Right lobe of liver (tissue), 4 donors: ENCODE measurements at regions not wholly inside any gene's neighbourhood (a gene's known extent, or its start where the extent isn't known, plus 50 kb on each side); places are given as distances from the start of the nearest gene placed in this dataset.

Experiments
- POLR2A ChIP-seq: fragments of 450-650 bp; IDR thresholded peaks from one replicate; pipeline ENCODE4 v1.6.1; 2017; ENCODE audit warnings: antibody characterized with exemption, mild to moderate bottlenecking
- TF ChIP-seq, protein P1 (sequence below), 4 donors: fragments of 200-600 bp in 3 of 4; fragments of 450-650 bp in 1 of 4; IDR thresholded peaks; one replicate each; pipeline versions ENCODE4 v1.5.1 to v1.8.0; 2016 to 2022; ENCODE audit warnings: antibody characterized with exemption in 4 of 4, mild to moderate bottlenecking in 2 of 4
- donor health status: DM: no; HTN: no; CAD: no.
- donor health status: DM: no; HTN: no; CAD: no.
- donor health status: DM: no; HTN: yes; CAD: no.

DNA sequence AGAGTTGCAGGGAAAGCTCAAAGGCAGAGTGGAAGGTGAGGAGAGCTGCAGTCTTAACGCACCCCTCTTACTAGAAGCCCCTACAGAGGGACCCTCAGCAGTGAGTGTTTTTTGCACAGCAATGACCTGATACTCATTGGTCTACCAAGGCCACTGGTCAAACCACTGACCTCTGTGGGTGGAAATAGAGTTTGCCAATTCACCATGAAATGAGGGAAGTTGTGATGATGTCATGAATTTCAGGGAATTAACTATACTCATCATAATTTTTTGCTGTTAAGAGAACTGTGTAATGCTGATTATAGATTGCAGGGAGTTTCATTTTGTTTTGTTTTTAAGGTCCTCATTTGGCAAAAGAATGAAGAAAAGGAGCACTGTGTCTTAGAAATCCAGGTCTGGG, 101.7 kb upstream of the SMAD3 start:
- no peak for TF ChIP-seq POLR2A
- TF ChIP-seq, protein P1, sequence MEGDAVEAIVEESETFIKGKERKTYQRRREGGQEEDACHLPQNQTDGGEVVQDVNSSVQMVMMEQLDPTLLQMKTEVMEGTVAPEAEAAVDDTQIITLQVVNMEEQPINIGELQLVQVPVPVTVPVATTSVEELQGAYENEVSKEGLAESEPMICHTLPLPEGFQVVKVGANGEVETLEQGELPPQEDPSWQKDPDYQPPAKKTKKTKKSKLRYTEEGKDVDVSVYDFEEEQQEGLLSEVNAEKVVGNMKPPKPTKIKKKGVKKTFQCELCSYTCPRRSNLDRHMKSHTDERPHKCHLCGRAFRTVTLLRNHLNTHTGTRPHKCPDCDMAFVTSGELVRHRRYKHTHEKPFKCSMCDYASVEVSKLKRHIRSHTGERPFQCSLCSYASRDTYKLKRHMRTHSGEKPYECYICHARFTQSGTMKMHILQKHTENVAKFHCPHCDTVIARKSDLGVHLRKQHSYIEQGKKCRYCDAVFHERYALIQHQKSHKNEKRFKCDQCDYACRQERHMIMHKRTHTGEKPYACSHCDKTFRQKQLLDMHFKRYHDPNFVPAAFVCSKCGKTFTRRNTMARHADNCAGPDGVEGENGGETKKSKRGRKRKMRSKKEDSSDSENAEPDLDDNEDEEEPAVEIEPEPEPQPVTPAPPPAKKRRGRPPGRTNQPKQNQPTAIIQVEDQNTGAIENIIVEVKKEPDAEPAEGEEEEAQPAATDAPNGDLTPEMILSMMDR (IDR thresholded peaks at IDR 0.05): no peak
